Neural cell (in vitro differentiated cells): ENCODE measurements at regions not wholly inside any gene's neighbourhood (a gene's known extent, or its start where the extent isn't known, plus 50 kb on each side); places are given as distances from the start of the nearest gene placed in this dataset.

Experiments used
- H2AFZ ChIP-seq: fragments of 200-600, 300-800 bp; sonication (generic), shearing (Covaris generic); 2 replicates; pipeline ENCODE4 v1.6.0; 2014; ENCODE audit warnings: low read depth, mild to moderate bottlenecking, antibody characterized with exemption, low read length, moderate library complexity
- H3F3A ChIP-seq: fragments of 200-600 bp; shearing (Covaris generic); 2 replicates; pipeline ENCODE4 v1.6.1; 2016; ENCODE audit warnings: mild to moderate bottlenecking, moderate library complexity, mixed read lengths, antibody characterized with exemption, low read length; ENCODE audit not compliant: insufficient read depth, poor library complexity, severe bottlenecking
- H3K27ac ChIP-seq: fragments of 200-600, 300-800 bp; sonication (generic), shearing (Covaris generic); 2 replicates; pipeline ENCODE4 v1.5.1; 2014; ENCODE audit warnings: mild to moderate bottlenecking, low read length, moderate library complexity
- H3K27me3 ChIP-seq: fragments of 300-800, 200-600 bp; sonication (generic), shearing (Covaris generic); 2 replicates; pipeline ENCODE4 v1.6.0; 2014; ENCODE audit warnings: mild to moderate bottlenecking, low read depth, low read length, moderate library complexity; ENCODE audit not compliant: insufficient read depth
- H3K36me3 ChIP-seq: fragments of 300-800, 200-600 bp; sonication (generic), shearing (Covaris generic); 2 replicates; pipeline ENCODE4 v1.5.1; 2014; ENCODE audit warnings: mild to moderate bottlenecking, antibody characterized with exemption, low read length, moderate library complexity; ENCODE audit not compliant: insufficient read depth
- H3K4me2 ChIP-seq: fragments of 300-800, 200-600 bp; sonication (generic), shearing (Covaris generic); 2 replicates; pipeline ENCODE4 v1.6.0; 2014; ENCODE audit warnings: mild to moderate bottlenecking, low read length
- H3K4me3 ChIP-seq: fragments of 300-800, 200-600 bp; sonication (generic), shearing (Covaris generic); 2 replicates; pipeline ENCODE4 v1.5.1; 2014; ENCODE audit warnings: mild to moderate bottlenecking, low read length, moderate library complexity
- H3K79me2 ChIP-seq: fragments of 200-600 bp; shearing (Covaris generic); replicated peaks from 2 replicates; pipeline ENCODE4 v1.6.0; 2014; ENCODE audit warnings: mild to moderate bottlenecking, low read length, moderate library complexity; ENCODE audit not compliant: insufficient read depth
- H3K9ac ChIP-seq: fragments of 300-800, 200-600 bp; sonication (generic), shearing (Covaris generic); 2 replicates; pipeline ENCODE4 v1.6.1; 2016; ENCODE audit warnings: mild to moderate bottlenecking, low read length, mixed read lengths
- H3K9me2 ChIP-seq: fragments of 200-600 bp; shearing (Covaris generic); 2 replicates; pipeline ENCODE4 v1.6.1; 2016; ENCODE audit warnings: mild to moderate bottlenecking, low read length, mixed read lengths; ENCODE audit not compliant: insufficient read depth
- H3K9me3 ChIP-seq: fragments of 200-600, 300-800 bp; sonication (generic), shearing (Covaris generic); 2 replicates; pipeline ENCODE4 v1.6.1; 2016; ENCODE audit warnings: mild to moderate bottlenecking, mixed run types, low read length, moderate library complexity, mixed read lengths
- H4K20me1 ChIP-seq: fragments of 200-600 bp; shearing (Covaris generic); 2 replicates; pipeline ENCODE4 v1.6.1; 2016; ENCODE audit warnings: mild to moderate bottlenecking, mixed run types; ENCODE audit not compliant: insufficient read depth
- CTCF ChIP-seq: fragments of 450-650 bp; IDR thresholded peaks from 2 replicates; pipeline ENCODE4 v1.5.1; 2014; ENCODE audit warnings: antibody characterized with exemption, mild to moderate bottlenecking, moderate library complexity; ENCODE audit not compliant: poor library complexity, severe bottlenecking
- EP300 ChIP-seq: fragments of 450-650 bp; conservative IDR thresholded peaks from 2 replicates; pipeline ENCODE4 v1.6.1; 2014; ENCODE audit warnings: antibody characterized with exemption, mild to moderate bottlenecking, moderate library complexity; ENCODE audit not compliant: poor library complexity, severe bottlenecking
- EZH2 ChIP-seq: fragments of 200-600, 300-800 bp; shearing (Covaris generic), sonication (generic); IDR thresholded peaks from 2 replicates; pipeline ENCODE4 v1.6.1; 2014; ENCODE audit warnings: antibody characterized with exemption, low read length, borderline replicate concordance, mild to moderate bottlenecking; ENCODE audit not compliant: insufficient read depth, poor library complexity, severe bottlenecking
- MXI1 ChIP-seq: fragments of 450-650 bp; conservative IDR thresholded peaks from 2 replicates; pipeline ENCODE4 v1.6.1; 2014; ENCODE audit warnings: antibody characterized with exemption, mild to moderate bottlenecking; ENCODE audit not compliant: poor library complexity, severe bottlenecking
- POLR2AphosphoS5 ChIP-seq: IDR thresholded peaks from 2 replicates; pipeline ENCODE4 v1.6.1; 2012
- RAD21 ChIP-seq: fragments of 450-650 bp; conservative IDR thresholded peaks from 2 replicates; pipeline ENCODE4 v1.6.1; 2014; ENCODE audit warnings: antibody characterized with exemption, mild to moderate bottlenecking, moderate library complexity
- REST ChIP-seq: IDR thresholded peaks from 2 replicates; pipeline ENCODE4 v1.6.1; 2012; ENCODE audit warnings: borderline replicate concordance
- SMC3 ChIP-seq: fragments of 450-650 bp; conservative IDR thresholded peaks from 2 replicates; pipeline ENCODE4 v1.6.1; 2014; ENCODE audit warnings: antibody characterized with exemption, mild to moderate bottlenecking, moderate library complexity; ENCODE audit not compliant: poor library complexity
- TAF1 ChIP-seq: IDR thresholded peaks from 2 replicates; pipeline ENCODE4 v1.6.1; 2012; ENCODE audit warnings: low read depth

- Histone ChIP-seq H3F3A (no peaks in the 10 kb centered on the region), H3K79me2 (no peaks in the 10 kb centered on the region), H3K9ac (no peak overlapping the region), H3K4me3 (no peak overlapping the region), H2AFZ (no peak overlapping the region), H4K20me1 (no peaks in the 10 kb centered on the region), H3K27ac (no peak overlapping the region), H3K9me3 (no peaks in the 10 kb centered on the region), H3K27me3 (no peaks in the 10 kb centered on the region), H3K9me2 (no peaks in the 10 kb centered on the region), H3K36me3 (no peaks in the 10 kb centered on the region), H3K4me2 (no peak overlapping the region)
- TF ChIP-seq SMC3 (no peak), REST (no peak), EP300 (no peak), CTCF (no peak), MXI1 (no peak), RAD21 (no peak), POLR2AphosphoS5 (no peak)
Measured at GRCh38 chr18:23369266-23369665, 83.8 kb upstream of the RIOK3 start.

GRCh38 chr18:23373570-23373969 is 79.5 kb upstream of the RIOK3 start:
- Histone ChIP-seq H3K27ac (no peak overlapping the region), H3K36me3 (no peaks in the 10 kb centered on the region), H3K79me2 (no peaks in the 10 kb centered on the region), H4K20me1 (no peaks in the 10 kb centered on the region), H3K9me3 (no peaks in the 10 kb centered on the region), H3K27me3 (no peaks in the 10 kb centered on the region), H3K9me2 (no peaks in the 10 kb centered on the region), H2AFZ (no peak overlapping the region), H3F3A (no peaks in the 10 kb centered on the region), H3K4me3 (no peak overlapping the region), H3K4me2 (no peak overlapping the region), H3K9ac (no peak overlapping the region)
- TF ChIP-seq POLR2AphosphoS5 = no peak
- TF ChIP-seq REST = no peak
- no peak for TF ChIP-seq SMC3
- no peak for TF ChIP-seq EP300
- TF ChIP-seq MXI1 = no peak
- no peak for TF ChIP-seq RAD21
- TF ChIP-seq TAF1 = no peak
- TF ChIP-seq EZH2 = no peak
- TF ChIP-seq CTCF = no peak
